ENCODE measurements at regions not wholly inside any gene's neighbourhood (a gene's known extent, or its start where the extent isn't known, plus 50 kb on each side); places are given as distances from the start of the nearest gene placed in this dataset.
A peak's percentile ranks its signal among the peaks of the same experiment; 100 is the strongest.

GRCh38 chr6:137799950-137800568 is 67.0 kb upstream of the TNFAIP3 start:
- Mint-ChIP-seq H3K4me3 (no peak overlapping the region), H3K9me3 (no peaks in the 10 kb centered on the region), H3K27ac (no peak overlapping the region), H3K27me3 (no peaks in the 10 kb centered on the region), H3K36me3 (no peaks in the 10 kb centered on the region), H3K4me1 (ENCODE audit: unreplicated experiment) (peaks cover 6% of the 10 kb centered on the region)
- TF ChIP-seq CTCF (conservative IDR thresholded peaks at IDR 0.05), result peak; percentile 63
- DNase-seq (ENCODE audit: extremely low spot score, unreplicated experiment), result no peak

GRCh38 chr6:137800762-137801161 is 66.3 kb upstream of the TNFAIP3 start:
- DNase-seq (ENCODE audit: extremely low spot score, unreplicated experiment), result no peak
- Mint-ChIP-seq H3K36me3 (no peaks in the 10 kb centered on the region), H3K9me3 (no peaks in the 10 kb centered on the region), H3K4me1 (ENCODE audit: unreplicated experiment) (peaks cover 6% of the 10 kb centered on the region), H3K4me3 (no peak overlapping the region), H3K27me3 (no peaks in the 10 kb centered on the region), H3K27ac (no peak overlapping the region)
- TF ChIP-seq CTCF (conservative IDR thresholded peaks at IDR 0.05), result no peak

GRCh38 chr6:137801352-137802114 is 65.5 kb upstream of the TNFAIP3 start:
- TF ChIP-seq CTCF (conservative IDR thresholded peaks at IDR 0.05), result no peak
- no peaks in the 10 kb centered on the region for H3K36me3 Mint-ChIP-seq
- no peaks in the 10 kb centered on the region for H3K27me3 Mint-ChIP-seq
- peaks cover 6% of the 10 kb centered on the region for H3K4me1 Mint-ChIP-seq (ENCODE audit: unreplicated experiment)
- DNase-seq (ENCODE audit: extremely low spot score, unreplicated experiment), result no peak
- no peaks in the 10 kb centered on the region for H3K9me3 Mint-ChIP-seq
- no peak overlapping the region for H3K4me3 Mint-ChIP-seq
- no peak overlapping the region for H3K27ac Mint-ChIP-seq

DNA sequence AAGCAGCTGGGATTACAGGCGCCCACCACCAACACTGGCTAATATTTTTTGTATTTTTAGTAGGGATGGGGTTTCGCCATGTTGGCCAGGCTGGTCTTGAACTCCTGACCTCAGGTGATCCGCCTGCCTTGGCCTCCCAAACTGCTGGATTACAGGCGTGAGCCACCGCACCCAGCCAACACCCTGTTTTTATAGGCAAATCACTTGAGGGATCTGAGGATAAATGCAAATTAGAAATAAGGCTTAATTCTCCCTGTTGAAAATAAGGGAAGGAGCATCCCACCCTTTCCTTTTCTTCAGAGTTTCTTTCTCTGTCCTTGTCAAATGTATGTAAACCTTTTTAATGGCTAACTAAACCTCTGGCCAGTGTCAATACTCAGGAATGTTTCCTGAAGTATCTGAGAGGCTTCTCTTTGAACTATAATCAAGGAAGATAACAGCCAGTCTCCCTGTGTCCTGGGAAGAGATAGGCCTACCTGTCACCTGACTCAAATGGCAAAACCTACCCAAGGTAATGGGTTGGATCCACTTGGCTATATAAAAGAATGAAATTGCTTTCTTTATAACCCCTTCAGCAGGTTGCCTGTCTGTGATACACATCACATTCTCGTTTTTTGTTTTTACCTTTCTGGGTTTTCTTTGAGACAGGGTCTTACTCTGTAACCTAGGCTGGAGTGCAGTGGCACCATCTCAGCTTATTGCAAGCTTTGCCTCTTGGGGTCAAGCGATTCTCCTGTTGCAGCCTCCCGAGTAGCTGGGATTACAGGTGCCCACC is 64.5 kb upstream of the TNFAIP3 start:
- Mint-ChIP-seq H3K9me3 (no peaks in the 10 kb centered on the region), H3K4me1 (ENCODE audit: unreplicated experiment) (peaks cover 6% of the 10 kb centered on the region), H3K27me3 (no peaks in the 10 kb centered on the region), H3K27ac (no peak overlapping the region), H3K36me3 (no peaks in the 10 kb centered on the region), H3K4me3 (no peak overlapping the region)
- no peak for DNase-seq (ENCODE audit: extremely low spot score, unreplicated experiment)
- TF ChIP-seq CTCF (conservative IDR thresholded peaks at IDR 0.05), result no peak

DNA sequence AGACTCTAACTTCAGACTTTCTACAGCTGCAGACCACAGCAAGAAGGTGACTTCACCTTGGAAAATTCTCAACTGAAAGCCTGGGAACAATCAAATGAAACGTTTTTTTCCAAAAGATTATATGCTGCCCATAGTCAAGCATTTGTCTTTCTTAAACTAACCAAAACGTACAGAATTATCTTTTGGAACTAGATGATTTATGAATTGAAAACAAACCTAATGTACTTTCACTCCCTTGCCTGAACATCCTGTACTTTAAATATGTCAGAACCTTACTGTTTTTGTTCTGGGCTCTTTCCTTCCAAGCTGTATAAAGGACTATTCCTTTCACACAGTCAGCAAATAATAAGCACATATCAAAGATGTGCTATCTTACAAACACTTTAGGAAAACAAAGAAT is 62.4 kb upstream of the TNFAIP3 start:
- Mint-ChIP-seq H3K4me1 (ENCODE audit: unreplicated experiment) (peaks cover 17% of the 10 kb centered on the region), H3K27ac (no peak overlapping the region), H3K27me3 (no peaks in the 10 kb centered on the region), H3K36me3 (no peaks in the 10 kb centered on the region), H3K4me3 (no peak overlapping the region), H3K9me3 (no peaks in the 10 kb centered on the region)
- DNase-seq (ENCODE audit: extremely low spot score, unreplicated experiment), result no peak
- no peak for TF ChIP-seq CTCF (conservative IDR thresholded peaks at IDR 0.05)

Data from type B pancreatic cell (in vitro differentiated cells).